ENCODE measurements at regions not wholly inside any gene's neighbourhood (a gene's known extent, or its start where the extent isn't known, plus 50 kb on each side); places are given as distances from the start of the nearest gene placed in this dataset.

DNA sequence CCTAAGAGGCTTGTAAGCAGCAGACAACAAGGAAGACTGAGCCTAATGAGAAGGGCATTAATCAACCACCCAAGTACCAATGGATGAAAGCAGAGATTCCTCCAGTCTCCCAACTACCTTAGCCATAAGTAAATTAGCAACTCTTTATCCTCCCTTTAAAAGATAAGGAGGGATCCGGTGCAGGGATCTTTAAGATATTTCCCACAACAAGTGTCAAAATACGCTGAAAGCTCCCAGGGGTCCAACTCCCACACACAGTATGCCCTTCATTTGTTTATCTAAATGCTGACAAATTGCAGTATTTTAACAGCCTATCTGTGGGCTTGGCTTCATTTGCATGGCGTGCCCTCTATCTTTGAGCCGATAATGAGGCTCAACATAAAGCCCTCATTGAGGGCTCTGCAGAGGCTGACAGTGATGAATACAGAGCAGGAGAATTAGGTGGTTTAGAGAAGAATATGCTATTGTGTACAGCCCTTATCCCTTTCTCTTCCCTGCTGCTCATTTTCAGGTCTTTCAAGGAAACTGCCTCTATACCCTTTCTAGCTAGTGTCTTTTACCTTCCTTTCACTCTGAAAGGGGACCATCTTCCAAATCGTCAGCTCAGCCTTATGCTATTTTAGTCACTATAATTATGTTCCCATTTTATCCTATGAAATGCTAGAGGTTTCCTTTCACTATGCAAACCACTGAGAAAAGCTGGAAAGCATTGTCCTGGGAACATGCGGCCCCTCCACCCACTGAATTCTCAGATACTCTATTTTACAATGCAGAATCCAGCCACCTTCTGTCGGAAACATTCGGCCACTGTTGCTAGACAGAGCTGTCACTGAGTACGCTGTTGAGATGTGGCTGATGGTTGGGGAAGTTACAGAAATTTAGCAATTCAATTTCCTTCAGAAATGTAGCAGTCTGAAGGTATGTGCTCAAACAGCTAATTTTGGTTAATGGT lies 575.2 kb upstream of the JAG1 start:
- peak in 2 of 6 donors; percentile 62 to 75 for DNase-seq (ENCODE audit: low read depth in 4 of 6, low spot score in 6 of 6)
- no peaks in the 10 kb centered on the region for H3K36me3 ChIP-seq (ENCODE audit: control insufficient read depth, insufficient read depth, low read length)
- peaks cover 4% of the 10 kb centered on the region for H3K4me1 ChIP-seq (ENCODE audit: control insufficient read depth, insufficient read depth, low read length)
- H3K9me3 ChIP-seq (ENCODE audit: control insufficient read depth, insufficient read depth, low read length): no peaks in the 10 kb centered on the region
- H3K27me3 ChIP-seq (ENCODE audit: control insufficient read depth, insufficient read depth, low read length): peaks cover 9% of the 10 kb centered on the region
- no peak overlapping the region for H3K4me3 ChIP-seq (ENCODE audit: low read depth, low read length)
- H3K27ac ChIP-seq (ENCODE audit: low read depth, low read length): peak overlapping the region; percentile 0
- 11% methylated on average over 3 of the region's 9 CpGs for WGBS (ENCODE audit: insufficient coverage)

GRCh38 chr20:11249683-11250082 lies 575.9 kb upstream of the JAG1 start:
- Histone ChIP-seq H3K36me3 (ENCODE audit: control insufficient read depth, insufficient read depth, low read length) (no peaks in the 10 kb centered on the region), H3K4me3 (ENCODE audit: low read depth, low read length) (no peak overlapping the region), H3K9me3 (ENCODE audit: control insufficient read depth, insufficient read depth, low read length) (no peaks in the 10 kb centered on the region), H3K4me1 (ENCODE audit: control insufficient read depth, insufficient read depth, low read length) (peaks cover 4% of the 10 kb centered on the region), H3K27ac (ENCODE audit: low read depth, low read length) (no peak overlapping the region), H3K27me3 (ENCODE audit: control insufficient read depth, insufficient read depth, low read length) (peaks cover 9% of the 10 kb centered on the region)
- no peak for DNase-seq (ENCODE audit: low read depth in 4 of 6, low spot score in 6 of 6)
- WGBS (ENCODE audit: insufficient coverage): 62% methylated on average over 2 of the region's 2 CpGs

DNA sequence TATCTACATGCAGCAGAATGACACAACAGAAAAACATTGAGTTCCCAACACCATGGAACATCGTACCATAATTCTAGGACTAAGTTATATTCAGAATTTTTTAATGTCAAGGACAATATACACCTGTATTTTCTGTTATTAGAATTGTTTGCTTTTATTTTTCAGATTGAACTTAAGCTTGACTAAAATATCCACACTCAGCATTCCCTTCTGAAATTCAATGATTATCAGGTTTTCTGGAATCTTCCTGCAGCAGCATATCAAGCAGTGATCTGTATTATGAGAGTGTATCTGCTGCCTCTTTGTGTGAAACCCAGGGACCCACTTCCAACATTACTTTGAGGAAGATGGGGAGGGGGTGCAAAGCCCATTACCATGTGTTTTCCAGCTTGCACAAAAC lies 578.6 kb upstream of the JAG1 start:
- Histone ChIP-seq H3K27ac (ENCODE audit: low read depth, low read length) (no peak overlapping the region), H3K4me3 (ENCODE audit: low read depth, low read length) (no peak overlapping the region), H3K9me3 (ENCODE audit: control insufficient read depth, insufficient read depth, low read length) (no peaks in the 10 kb centered on the region), H3K4me1 (ENCODE audit: control insufficient read depth, insufficient read depth, low read length) (peaks cover 4% of the 10 kb centered on the region), H3K27me3 (ENCODE audit: control insufficient read depth, insufficient read depth, low read length) (peaks cover under 1% of the 10 kb centered on the region), H3K36me3 (ENCODE audit: control insufficient read depth, insufficient read depth, low read length) (no peaks in the 10 kb centered on the region)
- no CpG with 5 or more reads among the region's 1 CpG for WGBS (ENCODE audit: insufficient coverage)
- DNase-seq (ENCODE audit: low read depth in 4 of 6, low spot score in 6 of 6): no peak

- no peak for DNase-seq (ENCODE audit: low read depth in 4 of 6, low spot score in 6 of 6)
- H3K27ac ChIP-seq (ENCODE audit: low read depth, low read length): no peak overlapping the region
- no peaks in the 10 kb centered on the region for H3K36me3 ChIP-seq (ENCODE audit: control insufficient read depth, insufficient read depth, low read length)
- no peak overlapping the region for H3K4me3 ChIP-seq (ENCODE audit: low read depth, low read length)
- H3K27me3 ChIP-seq (ENCODE audit: control insufficient read depth, insufficient read depth, low read length): no peaks in the 10 kb centered on the region
- H3K4me1 ChIP-seq (ENCODE audit: control insufficient read depth, insufficient read depth, low read length): no peaks in the 10 kb centered on the region
- WGBS (ENCODE audit: insufficient coverage): no CpG with 5 or more reads among the region's 1 CpG
- H3K9me3 ChIP-seq (ENCODE audit: control insufficient read depth, insufficient read depth, low read length): peaks cover 2% of the 10 kb centered on the region
Observed at GRCh38 chr20:11255455-11255854, 581.7 kb upstream of the JAG1 start.

DNA sequence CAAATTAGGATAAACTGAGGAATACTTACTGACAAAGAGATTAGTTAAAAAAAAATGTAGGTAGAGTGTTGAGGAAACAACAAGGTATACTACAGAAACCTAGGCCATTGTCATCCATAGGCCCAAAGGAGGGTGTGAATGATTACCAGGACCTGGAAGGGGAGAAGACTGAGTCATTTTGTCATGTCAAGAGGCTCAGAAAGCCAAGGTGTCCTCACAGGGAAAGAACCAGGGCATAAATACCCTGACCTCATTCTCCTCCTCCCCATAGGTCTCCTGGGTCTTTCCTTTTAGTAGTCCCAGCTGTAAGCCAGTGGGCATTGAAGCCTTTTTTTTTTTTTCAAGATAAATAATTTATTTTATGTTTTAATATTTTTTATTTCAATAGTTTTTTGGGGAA lies 582.1 kb upstream of the JAG1 start:
- Histone ChIP-seq H3K36me3 (ENCODE audit: control insufficient read depth, insufficient read depth, low read length) (no peaks in the 10 kb centered on the region), H3K4me3 (ENCODE audit: low read depth, low read length) (no peak overlapping the region), H3K4me1 (ENCODE audit: control insufficient read depth, insufficient read depth, low read length) (no peaks in the 10 kb centered on the region), H3K27me3 (ENCODE audit: control insufficient read depth, insufficient read depth, low read length) (no peaks in the 10 kb centered on the region), H3K9me3 (ENCODE audit: control insufficient read depth, insufficient read depth, low read length) (peaks cover 2% of the 10 kb centered on the region), H3K27ac (ENCODE audit: low read depth, low read length) (no peak overlapping the region)
- no peak for DNase-seq (ENCODE audit: low read depth in 4 of 6, low spot score in 6 of 6)

DNA sequence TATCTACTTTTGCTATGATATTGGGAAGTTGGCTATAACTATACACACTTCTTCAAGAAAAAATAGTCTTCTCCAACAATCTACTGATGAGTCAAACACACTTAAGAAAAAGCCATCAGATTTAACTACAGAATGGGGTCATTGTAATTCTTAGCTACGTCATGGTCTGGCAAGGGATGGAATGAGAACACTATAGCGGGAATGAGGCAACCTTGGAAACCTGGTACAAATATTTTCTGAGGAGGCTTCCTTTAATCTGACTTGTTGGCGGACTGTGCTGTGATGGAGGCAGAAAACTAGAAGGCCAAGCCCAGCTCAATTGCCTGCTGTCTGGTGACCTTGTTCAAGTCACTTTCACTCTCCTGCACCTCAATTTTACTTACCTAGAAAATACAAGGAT lies 586.8 kb upstream of the JAG1 start:
- Histone ChIP-seq H3K4me1 (ENCODE audit: control insufficient read depth, insufficient read depth, low read length) (no peaks in the 10 kb centered on the region), H3K4me3 (ENCODE audit: low read depth, low read length) (no peak overlapping the region), H3K36me3 (ENCODE audit: control insufficient read depth, insufficient read depth, low read length) (no peaks in the 10 kb centered on the region), H3K27me3 (ENCODE audit: control insufficient read depth, insufficient read depth, low read length) (no peaks in the 10 kb centered on the region), H3K27ac (ENCODE audit: low read depth, low read length) (no peak overlapping the region), H3K9me3 (ENCODE audit: control insufficient read depth, insufficient read depth, low read length) (peaks cover 2% of the 10 kb centered on the region)
- 100% methylated on average over 2 of the region's 3 CpGs for WGBS (ENCODE audit: insufficient coverage)
- DNase-seq (ENCODE audit: low read depth in 4 of 6, low spot score in 6 of 6): no peak

GRCh38 chr20:11261533-11262000 lies 587.8 kb upstream of the JAG1 start:
- WGBS (ENCODE audit: insufficient coverage): 76% methylated on average over 3 of the region's 5 CpGs
- peaks cover 2% of the 10 kb centered on the region for H3K27me3 ChIP-seq (ENCODE audit: control insufficient read depth, insufficient read depth, low read length)
- DNase-seq (ENCODE audit: low read depth in 4 of 6, low spot score in 6 of 6): no peak

DNA sequence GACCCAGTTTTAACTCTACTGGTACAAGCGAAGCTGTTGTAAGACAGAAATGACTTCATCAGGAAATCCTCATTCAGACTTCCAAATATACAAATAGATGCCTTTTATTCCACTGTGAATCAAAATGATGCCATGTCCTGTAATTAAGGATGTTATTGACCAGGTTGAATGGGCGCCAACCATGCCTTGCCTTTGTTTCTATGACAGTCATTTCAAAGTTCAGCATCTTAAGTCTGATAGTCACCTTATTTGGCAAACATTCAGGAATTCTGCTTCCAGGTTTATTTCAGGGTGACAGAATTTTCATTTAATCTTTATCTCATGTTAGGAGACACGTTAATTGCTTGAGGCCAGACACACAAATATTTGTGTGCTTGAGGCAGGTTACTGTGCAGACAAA lies 592.8 kb upstream of the JAG1 start:
- Histone ChIP-seq H3K4me1 (ENCODE audit: control insufficient read depth, insufficient read depth, low read length) (peaks cover 4% of the 10 kb centered on the region), H3K4me3 (ENCODE audit: low read depth, low read length) (no peak overlapping the region), H3K36me3 (ENCODE audit: control insufficient read depth, insufficient read depth, low read length) (no peaks in the 10 kb centered on the region), H3K27ac (ENCODE audit: low read depth, low read length) (no peak overlapping the region), H3K9me3 (ENCODE audit: control insufficient read depth, insufficient read depth, low read length) (no peaks in the 10 kb centered on the region), H3K27me3 (ENCODE audit: control insufficient read depth, insufficient read depth, low read length) (peaks cover 2% of the 10 kb centered on the region)
- no peak for DNase-seq (ENCODE audit: low read depth in 4 of 6, low spot score in 6 of 6)
- no CpG with 5 or more reads among the region's 3 CpGs for WGBS (ENCODE audit: insufficient coverage)

More at GRCh38 chr20:11261533-11262000, 587.8 kb upstream of the JAG1 start:
- Histone ChIP-seq H3K27ac (ENCODE audit: low read depth, low read length) (no peak overlapping the region), H3K36me3 (ENCODE audit: control insufficient read depth, insufficient read depth, low read length) (no peaks in the 10 kb centered on the region), H3K4me3 (ENCODE audit: low read depth, low read length) (no peak overlapping the region), H3K9me3 (ENCODE audit: control insufficient read depth, insufficient read depth, low read length) (peaks cover 2% of the 10 kb centered on the region), H3K4me1 (ENCODE audit: control insufficient read depth, insufficient read depth, low read length) (no peaks in the 10 kb centered on the region)

GRCh38 chr20:11267131-11267761 lies 593.4 kb upstream of the JAG1 start:
- H3K4me1 ChIP-seq (ENCODE audit: control insufficient read depth, insufficient read depth, low read length): peaks cover 4% of the 10 kb centered on the region
- no peaks in the 10 kb centered on the region for H3K9me3 ChIP-seq (ENCODE audit: control insufficient read depth, insufficient read depth, low read length)
- H3K4me3 ChIP-seq (ENCODE audit: low read depth, low read length): no peak overlapping the region
- peaks cover 2% of the 10 kb centered on the region for H3K27me3 ChIP-seq (ENCODE audit: control insufficient read depth, insufficient read depth, low read length)
- H3K27ac ChIP-seq (ENCODE audit: low read depth, low read length): no peak overlapping the region
- DNase-seq (ENCODE audit: low read depth in 4 of 6, low spot score in 6 of 6): peak in 1 of 6 donors; percentile 54
- no peaks in the 10 kb centered on the region for H3K36me3 ChIP-seq (ENCODE audit: control insufficient read depth, insufficient read depth, low read length)
- 45% methylated on average over 3 of the region's 5 CpGs for WGBS (ENCODE audit: insufficient coverage)

Measured in spinal cord (tissue), 9 donors.